ENCODE measurements at regions not wholly inside any gene's neighbourhood (a gene's known extent, or its start where the extent isn't known, plus 50 kb on each side); places are given as distances from the start of the nearest gene placed in this dataset.

DNA sequence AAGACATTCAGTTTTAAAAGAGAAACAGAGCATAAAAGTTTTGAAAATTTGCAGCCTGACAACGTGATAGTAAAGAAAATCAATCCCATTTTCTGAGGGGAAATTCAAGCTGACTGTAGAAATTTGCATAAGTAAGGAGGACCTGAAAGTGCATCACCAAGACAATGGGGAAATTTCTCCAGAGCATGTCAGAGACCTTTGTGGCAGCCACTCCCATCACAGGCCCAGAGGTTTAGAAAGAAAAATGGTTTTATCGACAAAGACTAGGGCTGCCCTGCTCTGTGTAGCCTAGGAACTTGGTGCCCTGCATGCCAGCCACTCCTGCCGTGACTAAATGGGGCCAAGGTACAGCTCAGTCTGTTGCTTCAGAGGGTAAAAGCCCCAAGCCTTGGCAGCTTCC is 1640.2 kb upstream of the PRMT6 start:
- TF ChIP-seq EZH2 (IDR thresholded peaks at IDR 0.05) (no peak), EZH2phosphoT487 (IDR thresholded peaks at IDR 0.05) (no peak)
- TF ChIP-seq, protein P1, sequence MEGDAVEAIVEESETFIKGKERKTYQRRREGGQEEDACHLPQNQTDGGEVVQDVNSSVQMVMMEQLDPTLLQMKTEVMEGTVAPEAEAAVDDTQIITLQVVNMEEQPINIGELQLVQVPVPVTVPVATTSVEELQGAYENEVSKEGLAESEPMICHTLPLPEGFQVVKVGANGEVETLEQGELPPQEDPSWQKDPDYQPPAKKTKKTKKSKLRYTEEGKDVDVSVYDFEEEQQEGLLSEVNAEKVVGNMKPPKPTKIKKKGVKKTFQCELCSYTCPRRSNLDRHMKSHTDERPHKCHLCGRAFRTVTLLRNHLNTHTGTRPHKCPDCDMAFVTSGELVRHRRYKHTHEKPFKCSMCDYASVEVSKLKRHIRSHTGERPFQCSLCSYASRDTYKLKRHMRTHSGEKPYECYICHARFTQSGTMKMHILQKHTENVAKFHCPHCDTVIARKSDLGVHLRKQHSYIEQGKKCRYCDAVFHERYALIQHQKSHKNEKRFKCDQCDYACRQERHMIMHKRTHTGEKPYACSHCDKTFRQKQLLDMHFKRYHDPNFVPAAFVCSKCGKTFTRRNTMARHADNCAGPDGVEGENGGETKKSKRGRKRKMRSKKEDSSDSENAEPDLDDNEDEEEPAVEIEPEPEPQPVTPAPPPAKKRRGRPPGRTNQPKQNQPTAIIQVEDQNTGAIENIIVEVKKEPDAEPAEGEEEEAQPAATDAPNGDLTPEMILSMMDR (IDR thresholded peaks at IDR 0.05) = no peak
